H1 (cell line): ENCODE measurements at regions not wholly inside any gene's neighbourhood (a gene's known extent, or its start where the extent isn't known, plus 50 kb on each side); places are given as distances from the start of the nearest gene placed in this dataset.

ENCODE experiments used
- EGR1 ChIP-seq: IDR thresholded peaks from 2 replicates; pipeline ENCODE4 v1.6.1; 2011; ENCODE audit warnings: low read depth, low read length, borderline replicate concordance
- GABPA ChIP-seq: IDR thresholded peaks from 2 replicates; pipeline ENCODE4 v1.6.1; 2011; ENCODE audit warnings: mild to moderate bottlenecking, low read length, moderate library complexity, borderline replicate concordance; ENCODE audit not compliant: insufficient read depth
- KDM1A ChIP-seq: fragments of 200-600, 300-600 bp; sonication (generic); IDR thresholded peaks from 2 replicates; pipeline ENCODE4 v1.7.1; 2016; ENCODE audit warnings: mild to moderate bottlenecking, low read length, borderline replicate concordance
- SAP30 ChIP-seq: fragments of 300-600 bp; sonication (generic); IDR thresholded peaks from 2 replicates; pipeline ENCODE4 v1.7.1; 2012; ENCODE audit warnings: low read length, moderate library complexity, mild to moderate bottlenecking, inconsistent platforms; ENCODE audit not compliant: insufficient read depth, insufficient replicate concordance
- SIRT6 ChIP-seq: IDR thresholded peaks from one replicate; pipeline ENCODE4 v1.7.1; 2012; ENCODE audit warnings: low read length, inconsistent platforms
- TF ChIP-seq, protein P1 (sequence below): IDR thresholded peaks from 2 replicates; pipeline ENCODE4 v1.6.1; 2012; ENCODE audit warnings: inconsistent platforms
- TF ChIP-seq, protein P2 (sequence below), 3 experiments: IDR thresholded peaks; 1 replicate in 2 of 3; 2 replicates in 1 of 3; pipeline versions ENCODE4 v1.5.1 to v1.6.1; 2011; ENCODE audit warnings: low read length in 3 of 3, mild to moderate bottlenecking in 3 of 3, inconsistent platforms in 2 of 3, low read depth in 1 of 3, moderate library complexity in 1 of 3; ENCODE audit not compliant: insufficient read depth in 1 of 3; ENCODE audit errors: control extremely low read depth in 1 of 3

- TF ChIP-seq KDM1A (no peak), SIRT6 (no peak), EGR1 (no peak), SAP30 (no peak), GABPA (no peak)
- TF ChIP-seq, protein P1, sequence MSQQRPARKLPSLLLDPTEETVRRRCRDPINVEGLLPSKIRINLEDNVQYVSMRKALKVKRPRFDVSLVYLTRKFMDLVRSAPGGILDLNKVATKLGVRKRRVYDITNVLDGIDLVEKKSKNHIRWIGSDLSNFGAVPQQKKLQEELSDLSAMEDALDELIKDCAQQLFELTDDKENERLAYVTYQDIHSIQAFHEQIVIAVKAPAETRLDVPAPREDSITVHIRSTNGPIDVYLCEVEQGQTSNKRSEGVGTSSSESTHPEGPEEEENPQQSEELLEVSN = no peak
- TF ChIP-seq, protein P2, sequence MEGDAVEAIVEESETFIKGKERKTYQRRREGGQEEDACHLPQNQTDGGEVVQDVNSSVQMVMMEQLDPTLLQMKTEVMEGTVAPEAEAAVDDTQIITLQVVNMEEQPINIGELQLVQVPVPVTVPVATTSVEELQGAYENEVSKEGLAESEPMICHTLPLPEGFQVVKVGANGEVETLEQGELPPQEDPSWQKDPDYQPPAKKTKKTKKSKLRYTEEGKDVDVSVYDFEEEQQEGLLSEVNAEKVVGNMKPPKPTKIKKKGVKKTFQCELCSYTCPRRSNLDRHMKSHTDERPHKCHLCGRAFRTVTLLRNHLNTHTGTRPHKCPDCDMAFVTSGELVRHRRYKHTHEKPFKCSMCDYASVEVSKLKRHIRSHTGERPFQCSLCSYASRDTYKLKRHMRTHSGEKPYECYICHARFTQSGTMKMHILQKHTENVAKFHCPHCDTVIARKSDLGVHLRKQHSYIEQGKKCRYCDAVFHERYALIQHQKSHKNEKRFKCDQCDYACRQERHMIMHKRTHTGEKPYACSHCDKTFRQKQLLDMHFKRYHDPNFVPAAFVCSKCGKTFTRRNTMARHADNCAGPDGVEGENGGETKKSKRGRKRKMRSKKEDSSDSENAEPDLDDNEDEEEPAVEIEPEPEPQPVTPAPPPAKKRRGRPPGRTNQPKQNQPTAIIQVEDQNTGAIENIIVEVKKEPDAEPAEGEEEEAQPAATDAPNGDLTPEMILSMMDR (IDR thresholded peaks at IDR 0.05; ENCODE audit: control extremely low read depth in 1 of 3, insufficient read depth in 1 of 3, low read depth in 1 of 3, low read length in 3 of 3) = no peak
Observed at GRCh38 chrX:129346574-129346973, 176.7 kb downstream of the SMARCA1 start (continued).
